Epidermal melanocyte (primary cell): ENCODE measurements at regions not wholly inside any gene's neighbourhood (a gene's known extent, or its start where the extent isn't known, plus 50 kb on each side); places are given as distances from the start of the nearest gene placed in this dataset.
"Not testable (repeated sequence)": the region's sequence is repeated elsewhere in the genome, so short reads cannot be mapped to it uniquely, and the experiment has no call there.

Experiments
- DNase-seq: peaks from one replicate; pipeline ENCODE4 v3.0.0; 2011; ENCODE audit warnings: low spot score; ENCODE audit not compliant: insufficient read length

- no peak for DNase-seq
Measured at GRCh38 chr2:192584976-192585375, 390.2 kb upstream of the TMEFF2 start.

- no peak for DNase-seq
Measured at GRCh38 chr2:192579965-192580700, 385.4 kb upstream of the TMEFF2 start.

- no peak for DNase-seq
Measured at GRCh38 chr2:192578780-192579179, 384.0 kb upstream of the TMEFF2 start.

- no peak for DNase-seq
Measured at GRCh38 chr2:192577706-192578105, 383.0 kb upstream of the TMEFF2 start.

GRCh38 chr2:192574552-192574951, 379.8 kb upstream of the TMEFF2 start:
- DNase-seq = no peak

GRCh38 chr2:192571636-192572035, 376.9 kb upstream of the TMEFF2 start:
- no peak for DNase-seq

- no peak for DNase-seq
Measured at GRCh38 chr2:192570788-192571187, 376.1 kb upstream of the TMEFF2 start.

- DNase-seq = no peak
Measured at GRCh38 chr2:192566863-192567262, 372.1 kb upstream of the TMEFF2 start.

- no peak for DNase-seq
Measured at GRCh38 chr2:192560326-192560725, 365.6 kb upstream of the TMEFF2 start.

GRCh38 chr2:192559587-192559986, 364.9 kb upstream of the TMEFF2 start:
- DNase-seq = no peak

- no peak for DNase-seq
Measured at GRCh38 chr2:192558637-192559036, 363.9 kb upstream of the TMEFF2 start.

- DNase-seq = no peak
Measured at GRCh38 chr2:192555740-192556139, 361.0 kb upstream of the TMEFF2 start.

- no peak for DNase-seq
Measured at GRCh38 chr2:192551760-192552159, 357.0 kb upstream of the TMEFF2 start.

- DNase-seq = no peak
Measured at GRCh38 chr2:192546565-192546964, 351.8 kb upstream of the TMEFF2 start.

GRCh38 chr2:192544371-192544955, 349.7 kb upstream of the TMEFF2 start:
- no peak for DNase-seq

GRCh38 chr2:192542148-192543066, 347.7 kb upstream of the TMEFF2 start:
- DNase-seq = not testable (repeated sequence)

GRCh38 chr2:192539306-192539705, 344.6 kb upstream of the TMEFF2 start:
- DNase-seq = no peak

GRCh38 chr2:192536922-192537624, 342.3 kb upstream of the TMEFF2 start:
- no peak for DNase-seq

GRCh38 chr2:192535956-192536921, 341.5 kb upstream of the TMEFF2 start:
- no peak for DNase-seq

- no peak for DNase-seq
Measured at GRCh38 chr2:192534072-192534471, 339.3 kb upstream of the TMEFF2 start.
